Body of pancreas (tissue), 4 donors: ENCODE measurements at regions not wholly inside any gene's neighbourhood (a gene's known extent, or its start where the extent isn't known, plus 50 kb on each side); places are given as distances from the start of the nearest gene placed in this dataset.

Experiments
- ATAC-seq: fragments of 150-250 bp; one replicate; pipeline ENCODE4 v1.9.1; 2016
- DNase-seq, 4 donors: peaks; one replicate each; pipeline ENCODE4 v3.0.0-alpha.2; 2019
- H3K27ac ChIP-seq, 4 donors: fragments of 200-600 bp; sonication (generic); 1 replicate in 3 of 4; 2 replicates in 1 of 4; pipeline versions ENCODE4 v1.5.1 to v1.6.1; 2016 to 2019; ENCODE audit warnings: mild to moderate bottlenecking in 1 of 4, mixed read lengths in 1 of 4, moderate library complexity in 1 of 4
- H3K27me3 ChIP-seq, 2 donors: fragments of 200-600 bp; sonication (generic); one replicate each; pipeline ENCODE4 v1.6.0; 2016; ENCODE audit warnings: mild to moderate bottlenecking in 1 of 2
- H3K36me3 ChIP-seq, 2 donors: fragments of 200-600 bp; sonication (generic); replicated peaks in 1 of 2; 2 replicates each; pipeline ENCODE4 v1.5.1; 2016; ENCODE audit warnings: low read depth in 2 of 2; ENCODE audit not compliant: insufficient read depth in 1 of 2
- H3K4me1 ChIP-seq: fragments of 200-600 bp; sonication (generic); one replicate; pipeline ENCODE4 v1.6.0; 2016
- H3K4me3 ChIP-seq, 2 donors: fragments of 200-600 bp; sonication (generic); 1 replicate in 1 of 2; 2 replicates in 1 of 2; pipeline ENCODE4 v1.5.1; 2016 to 2019
- H3K9me3 ChIP-seq, 3 donors: fragments of 200-600 bp; sonication (generic); 1 replicate in 2 of 3; 2 replicates in 1 of 3; pipeline ENCODE4 v1.5.1; 2016
- CTCF ChIP-seq, 7 experiments: fragments of 450-650 bp in 4 of 7; fragments of 200-600 bp in 3 of 7; sonication (generic) in 3 of 7; IDR thresholded peaks; one replicate each; pipeline ENCODE4 v1.5.1; 2016 to 2019; ENCODE audit warnings: antibody characterized with exemption in 7 of 7
- POLR2A ChIP-seq, 3 donors: fragments of 450-650 bp; IDR thresholded peaks; one replicate each; pipeline ENCODE4 v1.6.1; 2016; ENCODE audit warnings: antibody characterized with exemption in 3 of 3, mild to moderate bottlenecking in 2 of 3
- WGBS, 2 donors: methylation state at CpG; one replicate each; pipeline ENCODE4 v1.1.5; 2017; 5-methylcytosine and 5-hydroxymethylcytosine counted together
- intact Hi-C: fragments of 100-400 bp; cut with DNase I; formaldehyde crosslinking; loops from one replicate; pipeline ENCODE4 v1.15.1; 2023

DNA sequence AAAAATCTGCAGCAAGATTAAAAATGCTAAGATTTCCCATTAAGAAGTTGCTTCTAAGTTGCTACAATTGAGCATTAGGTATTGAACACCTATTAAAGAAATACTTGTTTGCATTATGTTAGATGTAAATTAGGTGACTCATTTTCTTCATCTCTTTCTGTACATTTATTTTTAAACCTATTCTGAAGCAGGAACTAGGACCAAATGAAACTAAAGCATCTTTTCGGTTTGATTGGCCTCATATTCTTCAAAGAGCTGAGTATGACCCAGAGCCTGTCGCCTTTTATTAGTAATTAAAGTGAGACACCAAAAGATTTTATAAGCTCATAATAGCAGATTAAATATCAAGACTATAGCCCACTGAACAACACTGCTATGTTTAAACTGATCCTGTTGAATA lies 83.4 kb upstream of the ZEB2 start:
- Histone ChIP-seq H3K27ac (no peak overlapping the region), H3K4me3 (no peak overlapping the region), H3K4me1 (no peaks in the 10 kb centered on the region), H3K27me3 (no peaks in the 10 kb centered on the region), H3K36me3 (no peaks in the 10 kb centered on the region), H3K9me3 (no peaks in the 10 kb centered on the region)
- 63 to 76% methylated on average over 2 of the region's 2 CpGs for WGBS, 2 donors
- no peak for DNase-seq
- no peak for TF ChIP-seq POLR2A (IDR thresholded peaks at IDR 0.05)
- TF ChIP-seq CTCF (IDR thresholded peaks at IDR 0.05), result no peak
- no peak for ATAC-seq
- intact Hi-C loops, result no loop called here

DNA sequence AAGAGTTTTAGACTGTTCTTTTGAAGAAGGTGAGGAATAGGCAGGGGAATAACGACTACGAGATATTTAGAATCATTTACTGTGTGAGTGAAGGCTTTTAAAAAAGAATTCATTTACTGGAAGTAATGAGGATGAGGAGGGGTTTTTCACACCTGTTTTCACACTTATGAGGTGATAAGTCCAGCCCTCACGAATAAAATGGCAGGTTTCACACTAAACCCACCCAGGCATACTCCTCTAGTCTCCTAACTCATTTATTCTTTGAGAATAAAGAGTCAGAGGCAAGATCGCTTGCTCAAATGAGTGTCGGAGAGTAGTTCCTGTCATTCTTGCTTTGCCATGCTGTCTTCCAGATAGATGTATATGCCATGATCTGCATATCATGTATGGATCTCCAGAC lies 79.0 kb upstream of the ZEB2 start:
- Histone ChIP-seq H3K27ac (no peak overlapping the region), H3K36me3 (no peaks in the 10 kb centered on the region), H3K4me1 (no peaks in the 10 kb centered on the region), H3K27me3 (no peaks in the 10 kb centered on the region), H3K4me3 (no peak overlapping the region), H3K9me3 (no peaks in the 10 kb centered on the region)
- TF ChIP-seq POLR2A (IDR thresholded peaks at IDR 0.05), result no peak
- intact Hi-C loops, result no loop called here
- WGBS, 2 donors, result 62 to 63% methylated on average over 5 of the region's 5 CpGs
- ATAC-seq (no peak), DNase-seq (no peak)

GRCh38 chr2:144597894-144598593 lies 78.1 kb upstream of the ZEB2 start:
- H3K27me3 ChIP-seq, result no peaks in the 10 kb centered on the region
- TF ChIP-seq CTCF (IDR thresholded peaks at IDR 0.05) (no peak), POLR2A (IDR thresholded peaks at IDR 0.05) (no peak)
- H3K4me1 ChIP-seq, result no peaks in the 10 kb centered on the region
- no peaks in the 10 kb centered on the region for H3K36me3 ChIP-seq
- H3K4me3 ChIP-seq, result no peak overlapping the region
- ATAC-seq, result no peak
- 71 to 75% methylated on average over 6 of the region's 6 CpGs for WGBS, 2 donors
- H3K27ac ChIP-seq, result no peak overlapping the region
- no peaks in the 10 kb centered on the region for H3K9me3 ChIP-seq
- DNase-seq, result no peak
- intact Hi-C loops, result no loop called here

DNA sequence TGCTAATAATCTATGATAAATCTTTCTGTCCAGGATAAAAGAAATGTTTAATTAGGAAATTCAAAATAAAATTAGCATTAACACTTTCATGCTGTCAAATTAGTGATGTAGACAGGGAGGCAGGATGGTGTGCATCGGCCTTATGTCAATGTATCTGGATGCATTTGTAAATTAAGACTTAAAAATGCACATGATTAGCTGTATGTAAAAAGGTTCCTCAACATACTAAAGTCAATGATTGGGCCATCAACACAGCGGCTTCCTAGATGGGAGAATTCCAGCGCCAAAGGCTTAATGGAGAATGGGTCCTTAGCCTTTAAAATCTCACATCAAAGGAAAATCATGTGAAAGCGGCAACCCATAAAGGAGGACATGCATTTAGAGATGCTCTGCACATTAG lies 77.5 kb upstream of the ZEB2 start:
- no peaks in the 10 kb centered on the region for H3K9me3 ChIP-seq
- H3K4me3 ChIP-seq, result no peak overlapping the region
- H3K4me1 ChIP-seq, result no peaks in the 10 kb centered on the region
- no peak overlapping the region for H3K27ac ChIP-seq
- intact Hi-C loops, result no loop called here
- TF ChIP-seq POLR2A (IDR thresholded peaks at IDR 0.05), result no peak
- TF ChIP-seq CTCF (IDR thresholded peaks at IDR 0.05), result no peak
- ATAC-seq, result no peak
- no peaks in the 10 kb centered on the region for H3K27me3 ChIP-seq
- no peaks in the 10 kb centered on the region for H3K36me3 ChIP-seq
- DNase-seq, result no peak
- WGBS, 2 donors, result 69 to 70% methylated on average over 4 of the region's 4 CpGs

DNA sequence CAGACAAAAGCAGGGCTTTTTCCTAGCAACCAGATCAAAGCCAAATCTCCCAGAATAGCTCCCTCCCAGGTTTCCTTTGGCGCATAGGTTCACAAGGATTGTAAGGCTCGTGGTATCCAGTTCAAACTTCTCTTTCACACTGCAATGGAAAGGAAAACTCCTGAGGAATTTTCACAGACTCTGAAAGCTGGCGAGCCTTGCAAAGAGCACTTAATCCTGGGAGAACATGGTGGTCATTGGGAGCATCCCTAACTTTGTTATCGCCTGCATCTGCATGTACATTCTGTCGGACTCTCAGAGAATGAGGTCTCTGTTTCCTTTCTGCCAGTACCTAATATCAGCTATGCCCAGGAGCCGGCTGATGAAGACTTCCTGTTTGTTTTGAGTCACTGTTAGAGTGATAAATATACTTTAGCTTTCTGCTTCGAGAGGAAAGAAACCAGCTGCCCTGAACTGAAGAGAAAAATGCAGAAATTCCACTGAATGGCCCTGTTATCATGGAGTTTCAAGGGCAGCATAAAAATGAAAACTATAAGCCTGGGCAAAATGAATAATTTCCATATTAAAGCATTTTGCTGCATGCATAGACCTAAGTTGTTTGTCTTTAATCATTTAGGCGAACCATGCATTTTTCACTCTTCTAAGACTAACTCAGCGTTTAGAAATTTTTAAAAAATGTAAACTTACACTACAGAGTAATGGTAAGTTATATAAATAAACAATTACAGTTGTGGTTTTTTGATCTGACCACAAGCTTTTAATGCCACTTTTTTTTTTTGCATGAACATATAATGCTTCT lies 76.4 kb upstream of the ZEB2 start:
- no peak overlapping the region for H3K27ac ChIP-seq

More for the DNA sequence above, 76.4 kb upstream of the ZEB2 start:
- Histone ChIP-seq H3K27me3 (no peaks in the 10 kb centered on the region), H3K4me3 (no peak overlapping the region), H3K4me1 (no peaks in the 10 kb centered on the region), H3K9me3 (no peaks in the 10 kb centered on the region), H3K36me3 (no peaks in the 10 kb centered on the region)
- intact Hi-C loops, result no loop called here
- no peak for ATAC-seq
- DNase-seq, result no peak
- 30 to 34% methylated on average over 9 of the region's 9 CpGs for WGBS, 2 donors
- no peak for TF ChIP-seq POLR2A (IDR thresholded peaks at IDR 0.05)
